Astrocyte (in vitro differentiated cells and primary cell): ENCODE measurements at regions not wholly inside any gene's neighbourhood (a gene's known extent, or its start where the extent isn't known, plus 50 kb on each side); places are given as distances from the start of the nearest gene placed in this dataset.

Experiments used
- DNase-seq: peaks from one replicate; pipeline ENCODE4 v3.0.0-alpha.2; 2010; ENCODE audit warnings: low read depth
- FAIRE-seq: peaks from 2 replicates; lab custom pipeline; 2011; peaks lifted over from hg19 to GRCh38; lab: Jason Lieb, UNC
- H2AFZ ChIP-seq: 2 replicates; pipeline ENCODE4 v1.6.0; 2012; ENCODE audit warnings: low read depth, low read length, inconsistent platforms
- H3K27ac ChIP-seq: 2 replicates; pipeline ENCODE4 v1.5.1; 2011; ENCODE audit warnings: low read depth, low read length, inconsistent platforms
- H3K27me3 ChIP-seq: 2 replicates; pipeline ENCODE4 v1.6.0; 2011; ENCODE audit warnings: low read length, inconsistent platforms; ENCODE audit not compliant: insufficient read depth
- H3K36me3 ChIP-seq: 2 replicates; pipeline ENCODE4 v1.5.1; 2011; ENCODE audit warnings: low read length, inconsistent platforms; ENCODE audit not compliant: insufficient read depth
- H3K4me1 ChIP-seq: 2 replicates; pipeline ENCODE4 v1.5.1; 2011; ENCODE audit warnings: low read length, inconsistent platforms; ENCODE audit not compliant: insufficient read depth
- H3K4me2 ChIP-seq: 2 replicates; pipeline ENCODE4 v1.6.0; 2012; ENCODE audit warnings: low read length, inconsistent platforms
- H3K4me3 ChIP-seq: 2 replicates; pipeline ENCODE4 v1.5.1; 2011; ENCODE audit warnings: low read depth, mild to moderate bottlenecking, low read length, inconsistent platforms; ENCODE audit not compliant: insufficient read depth
- H3K79me2 ChIP-seq: 2 replicates; pipeline ENCODE4 v1.6.0; 2012; ENCODE audit warnings: mild to moderate bottlenecking, low read length, inconsistent platforms; ENCODE audit not compliant: insufficient read depth
- H3K9ac ChIP-seq: 2 replicates; pipeline ENCODE4 v1.6.0; 2012; ENCODE audit warnings: mild to moderate bottlenecking, low read length, inconsistent platforms
- H3K9me3 ChIP-seq: 2 replicates; pipeline ENCODE4 v1.5.1; 2012; ENCODE audit warnings: low read depth, mild to moderate bottlenecking, low read length, inconsistent platforms; ENCODE audit not compliant: insufficient read depth
- H4K20me1 ChIP-seq: 2 replicates; pipeline ENCODE4 v1.6.0; 2012; ENCODE audit warnings: low read length, inconsistent platforms; ENCODE audit not compliant: insufficient read depth
- H3K27ac Mint-ChIP-seq: one replicate; pipeline ENCODE4 v1.8.0; 2021; ENCODE audit warnings: mild to moderate bottlenecking, mixed read lengths; ENCODE audit not compliant: unreplicated experiment
- H3K27me3 Mint-ChIP-seq: one replicate; pipeline ENCODE4 v1.8.0; 2021; ENCODE audit warnings: low read depth, mixed read lengths; ENCODE audit not compliant: unreplicated experiment
- H3K36me3 Mint-ChIP-seq: one replicate; pipeline ENCODE4 v1.8.0; 2021; ENCODE audit warnings: low read depth, mixed read lengths; ENCODE audit not compliant: unreplicated experiment
- H3K4me1 Mint-ChIP-seq: one replicate; pipeline ENCODE4 v1.8.0; 2021; ENCODE audit warnings: low read depth, mixed read lengths; ENCODE audit not compliant: unreplicated experiment
- H3K4me3 Mint-ChIP-seq: one replicate; pipeline ENCODE4 v1.8.0; 2021; ENCODE audit warnings: mild to moderate bottlenecking, moderate library complexity, mixed read lengths; ENCODE audit not compliant: unreplicated experiment
- H3K9me3 Mint-ChIP-seq: one replicate; pipeline ENCODE4 v1.8.0; 2021; ENCODE audit warnings: mild to moderate bottlenecking, mixed read lengths; ENCODE audit not compliant: unreplicated experiment
- CTCF ChIP-seq: IDR thresholded peaks from 2 replicates; pipeline ENCODE4 v1.5.1; 2011; ENCODE audit warnings: low read depth, mild to moderate bottlenecking, inconsistent platforms, low read length, moderate library complexity; ENCODE audit not compliant: insufficient read depth
- EZH2 ChIP-seq: IDR thresholded peaks from 2 replicates; pipeline ENCODE4 v1.6.1; 2012; ENCODE audit warnings: mild to moderate bottlenecking, low read length, inconsistent platforms; ENCODE audit not compliant: insufficient read depth

GRCh38 chr5:34411470-34412346 is 244.4 kb upstream of the RAI14 start:
- Mint-ChIP-seq H3K4me3 (no peak overlapping the region), H3K4me1 (peaks cover 35% of the 10 kb centered on the region), H3K27ac (no peak overlapping the region), H3K36me3 (no peaks in the 10 kb centered on the region), H3K27me3 (no peaks in the 10 kb centered on the region), H3K9me3 (no peaks in the 10 kb centered on the region)
- Histone ChIP-seq H3K9ac (no peak overlapping the region), H3K4me2 (peak overlapping the region; percentile 64), H3K79me2 (no peaks in the 10 kb centered on the region), H2AFZ (no peak overlapping the region), H3K4me1 (peaks cover 20% of the 10 kb centered on the region), H4K20me1 (no peaks in the 10 kb centered on the region), H3K9me3 (no peaks in the 10 kb centered on the region), H3K4me3 (no peak overlapping the region), H3K27me3 (no peaks in the 10 kb centered on the region), H3K27ac (no peak overlapping the region), H3K36me3 (no peaks in the 10 kb centered on the region)
- TF ChIP-seq EZH2 (no peak), CTCF (no peak)
- DNase-seq: peak; percentile 44
- FAIRE-seq: no peak

- Histone ChIP-seq H3K79me2 (no peaks in the 10 kb centered on the region), H3K4me3 (no peak overlapping the region), H2AFZ (no peak overlapping the region), H3K4me1 (peaks cover 20% of the 10 kb centered on the region), H3K9ac (no peak overlapping the region), H3K4me2 (peak overlapping the region; percentile 64), H3K9me3 (no peaks in the 10 kb centered on the region), H3K27me3 (no peaks in the 10 kb centered on the region), H3K36me3 (no peaks in the 10 kb centered on the region), H3K27ac (peak overlapping the region; percentile 40), H4K20me1 (no peaks in the 10 kb centered on the region)
- Mint-ChIP-seq H3K27ac (peak overlapping the region; percentile 63), H3K27me3 (no peaks in the 10 kb centered on the region), H3K9me3 (no peaks in the 10 kb centered on the region), H3K4me3 (no peak overlapping the region), H3K36me3 (no peaks in the 10 kb centered on the region), H3K4me1 (peaks cover 35% of the 10 kb centered on the region)
- DNase-seq: peak; percentile 67
- peak; percentile 13 for FAIRE-seq
- TF ChIP-seq CTCF (no peak), EZH2 (no peak)
Observed at GRCh38 chr5:34412736-34413135, 243.4 kb upstream of the RAI14 start.
